Testis (tissue), 2 donors: ENCODE measurements at regions not wholly inside any gene's neighbourhood (a gene's known extent, or its start where the extent isn't known, plus 50 kb on each side); places are given as distances from the start of the nearest gene placed in this dataset.

Experiments used
- POLR2A ChIP-seq: fragments of 450-650 bp; IDR thresholded peaks from one replicate; pipeline ENCODE4 v1.6.1; 2017; ENCODE audit warnings: antibody characterized with exemption, mild to moderate bottlenecking, moderate library complexity
- TF ChIP-seq, protein P1 (sequence below), 3 experiments: fragments of 450-650 bp in 2 of 3; fragments of 200-600 bp in 1 of 3; sonication (generic) in 1 of 3; IDR thresholded peaks; one replicate each; pipeline ENCODE4 v1.5.1; 2016 to 2019; ENCODE audit warnings: antibody characterized with exemption in 3 of 3, mild to moderate bottlenecking in 2 of 3, moderate library complexity in 1 of 3

- TF ChIP-seq, protein P1, sequence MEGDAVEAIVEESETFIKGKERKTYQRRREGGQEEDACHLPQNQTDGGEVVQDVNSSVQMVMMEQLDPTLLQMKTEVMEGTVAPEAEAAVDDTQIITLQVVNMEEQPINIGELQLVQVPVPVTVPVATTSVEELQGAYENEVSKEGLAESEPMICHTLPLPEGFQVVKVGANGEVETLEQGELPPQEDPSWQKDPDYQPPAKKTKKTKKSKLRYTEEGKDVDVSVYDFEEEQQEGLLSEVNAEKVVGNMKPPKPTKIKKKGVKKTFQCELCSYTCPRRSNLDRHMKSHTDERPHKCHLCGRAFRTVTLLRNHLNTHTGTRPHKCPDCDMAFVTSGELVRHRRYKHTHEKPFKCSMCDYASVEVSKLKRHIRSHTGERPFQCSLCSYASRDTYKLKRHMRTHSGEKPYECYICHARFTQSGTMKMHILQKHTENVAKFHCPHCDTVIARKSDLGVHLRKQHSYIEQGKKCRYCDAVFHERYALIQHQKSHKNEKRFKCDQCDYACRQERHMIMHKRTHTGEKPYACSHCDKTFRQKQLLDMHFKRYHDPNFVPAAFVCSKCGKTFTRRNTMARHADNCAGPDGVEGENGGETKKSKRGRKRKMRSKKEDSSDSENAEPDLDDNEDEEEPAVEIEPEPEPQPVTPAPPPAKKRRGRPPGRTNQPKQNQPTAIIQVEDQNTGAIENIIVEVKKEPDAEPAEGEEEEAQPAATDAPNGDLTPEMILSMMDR (IDR thresholded peaks at IDR 0.05): no peak
- TF ChIP-seq POLR2A: no peak
These were observed 256.2 kb downstream of the BCL11B start for GRCh38 chr14:99015833-99016232.
